GM21447 (cell line): ENCODE measurements at regions not wholly inside any gene's neighbourhood (a gene's known extent, or its start where the extent isn't known, plus 50 kb on each side); places are given as distances from the start of the nearest gene placed in this dataset.

ENCODE experiments used
- ATAC-seq: cut with Tn5 transposase; IDR thresholded peaks from one replicate; pipeline ENCODE4 v1.9.1; 2021; ENCODE audit not compliant: unreplicated experiment

DNA sequence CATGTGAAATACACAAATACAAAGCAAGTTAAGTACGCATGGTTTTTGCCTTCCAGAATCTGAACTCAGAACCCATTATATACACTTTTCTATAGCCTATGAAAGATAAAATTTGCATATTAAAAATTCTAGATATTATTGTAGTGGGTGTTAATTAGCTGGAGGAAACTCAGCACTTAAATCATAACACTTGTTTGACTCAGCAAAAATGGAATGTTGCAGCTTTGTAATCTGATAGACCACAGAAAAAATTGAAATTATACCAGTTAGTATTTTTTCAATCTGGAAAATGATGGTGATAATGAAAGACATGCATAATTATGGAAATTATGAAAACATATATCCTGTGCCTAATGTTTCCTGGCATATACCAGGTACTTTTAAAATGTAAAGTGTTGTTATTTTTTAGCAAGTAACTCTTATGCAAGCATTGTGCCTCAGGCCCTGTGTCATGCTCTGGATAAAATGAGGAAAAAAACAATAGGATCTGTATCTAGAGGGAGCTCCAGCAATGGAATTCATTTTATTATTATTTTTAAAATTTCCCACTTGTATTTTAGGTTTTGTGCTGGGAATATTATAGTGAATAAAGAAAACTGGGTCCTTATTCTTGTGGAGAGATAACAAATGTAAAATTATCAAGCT is 490.4 kb upstream of the SEMA3A start:
- ATAC-seq = no peak

DNA sequence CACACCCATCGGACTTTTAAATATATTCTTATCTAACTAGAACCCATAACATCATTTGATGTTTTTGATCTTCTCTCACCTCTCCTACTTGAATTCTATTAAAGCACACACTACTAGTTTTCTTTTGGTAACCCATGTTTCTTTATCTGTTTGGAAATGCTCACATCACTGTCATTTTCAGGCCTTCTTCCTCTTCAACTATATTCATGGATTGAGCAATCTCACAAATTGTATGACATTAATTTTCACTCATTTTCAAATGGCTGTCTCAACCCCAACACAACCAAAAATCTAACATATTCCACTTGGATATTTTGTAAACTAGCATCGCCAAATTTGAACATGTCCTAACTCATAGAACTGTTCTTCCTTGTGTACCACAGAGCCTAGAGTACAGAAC is 488.0 kb upstream of the SEMA3A start:
- no peak for ATAC-seq

DNA sequence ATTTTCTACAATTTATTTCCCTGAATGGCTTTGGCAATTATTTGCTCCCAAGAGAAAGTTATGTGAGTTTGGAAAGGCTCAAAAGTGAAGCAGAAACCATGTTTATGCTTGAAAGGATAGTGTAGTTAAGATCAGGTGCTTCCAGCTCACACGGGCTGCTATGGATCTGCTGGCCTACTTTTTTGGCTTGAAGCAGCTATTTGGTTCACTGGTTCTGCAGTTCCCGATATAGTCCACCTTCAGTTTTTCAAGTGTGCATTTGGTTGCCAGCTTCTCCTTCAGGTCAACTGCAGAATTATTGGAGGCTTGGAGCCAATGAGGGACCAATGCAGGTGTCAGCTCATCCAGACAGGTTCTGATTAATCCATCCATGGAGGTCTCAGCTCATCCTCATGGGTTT is 484.3 kb upstream of the SEMA3A start:
- no peak for ATAC-seq

DNA sequence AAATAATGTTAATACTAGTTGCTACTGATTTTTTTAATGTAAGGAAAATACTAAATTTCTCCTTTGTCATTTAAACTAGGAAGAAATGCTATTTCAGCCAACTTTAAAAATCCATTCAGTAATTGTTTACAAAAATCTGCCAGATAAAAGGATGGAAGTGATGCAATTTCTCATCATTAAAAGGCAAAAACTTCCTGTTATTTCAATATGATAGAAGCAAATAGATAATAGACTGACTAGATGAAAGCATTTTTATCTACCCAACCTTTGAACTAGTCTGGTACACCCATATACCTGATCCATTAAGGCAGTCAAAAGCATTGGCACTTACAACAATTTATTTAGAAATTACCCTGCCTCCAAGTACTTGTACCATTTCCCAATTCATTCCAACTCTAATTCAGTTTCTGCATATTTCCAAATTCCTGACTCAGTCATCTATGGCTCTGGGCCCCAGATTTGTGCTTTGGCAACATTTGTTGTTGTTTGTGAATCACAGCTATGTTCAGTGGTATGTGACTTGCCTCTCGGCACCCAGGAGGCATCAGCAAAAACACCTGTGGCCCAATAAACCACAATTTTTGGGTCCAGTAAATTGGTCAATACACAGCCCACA is 482.6 kb upstream of the SEMA3A start:
- no peak for ATAC-seq

DNA sequence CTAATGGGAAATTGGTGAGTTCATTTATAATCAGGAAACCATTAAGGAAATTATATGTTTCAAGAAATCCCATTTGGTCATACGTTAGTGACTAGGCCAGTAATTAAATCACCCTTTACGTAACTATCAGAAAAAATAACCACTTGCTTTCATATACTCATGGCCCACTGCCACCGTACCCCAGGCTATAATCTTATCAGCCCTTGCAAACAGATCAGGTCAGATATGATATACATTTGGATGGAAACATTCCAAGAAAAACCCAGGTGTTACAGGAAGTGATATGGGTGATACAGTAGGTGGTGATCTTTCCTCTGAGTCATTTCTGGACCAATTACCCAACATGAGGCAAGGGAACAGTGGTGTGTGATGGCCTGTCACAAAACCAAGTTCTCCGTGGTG is 481.0 kb upstream of the SEMA3A start:
- ATAC-seq = no peak

DNA sequence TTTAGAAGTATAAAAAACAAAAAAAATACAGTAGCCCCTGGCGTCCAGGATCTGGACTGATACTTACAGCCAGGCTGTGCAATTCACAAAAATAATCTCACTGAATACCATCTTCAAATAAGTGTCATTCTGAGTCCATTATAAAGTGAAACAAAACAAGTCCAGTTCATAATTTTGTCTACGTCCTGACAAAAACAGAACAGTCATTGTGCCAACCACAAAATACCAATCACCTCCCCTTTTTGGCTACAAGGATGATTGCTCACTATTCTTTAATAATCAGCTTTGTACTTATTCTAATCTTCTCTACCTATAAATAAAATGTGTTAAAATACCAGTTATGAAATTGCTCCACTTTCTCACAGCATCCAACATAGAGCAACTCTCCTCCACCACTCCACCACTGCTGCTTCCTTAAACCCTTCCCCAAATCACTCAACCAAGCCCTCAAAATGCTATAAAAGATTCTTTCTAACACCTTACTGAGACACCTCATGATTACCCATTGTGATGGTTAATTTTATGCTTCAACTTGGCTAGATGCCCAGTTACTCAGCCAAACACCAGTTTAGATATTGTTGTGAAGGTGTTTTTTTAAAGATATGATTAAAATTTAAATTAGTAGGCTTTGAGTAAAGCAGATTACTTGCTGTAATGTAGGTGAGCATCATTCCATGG is 479.8 kb upstream of the SEMA3A start:
- no peak for ATAC-seq

DNA sequence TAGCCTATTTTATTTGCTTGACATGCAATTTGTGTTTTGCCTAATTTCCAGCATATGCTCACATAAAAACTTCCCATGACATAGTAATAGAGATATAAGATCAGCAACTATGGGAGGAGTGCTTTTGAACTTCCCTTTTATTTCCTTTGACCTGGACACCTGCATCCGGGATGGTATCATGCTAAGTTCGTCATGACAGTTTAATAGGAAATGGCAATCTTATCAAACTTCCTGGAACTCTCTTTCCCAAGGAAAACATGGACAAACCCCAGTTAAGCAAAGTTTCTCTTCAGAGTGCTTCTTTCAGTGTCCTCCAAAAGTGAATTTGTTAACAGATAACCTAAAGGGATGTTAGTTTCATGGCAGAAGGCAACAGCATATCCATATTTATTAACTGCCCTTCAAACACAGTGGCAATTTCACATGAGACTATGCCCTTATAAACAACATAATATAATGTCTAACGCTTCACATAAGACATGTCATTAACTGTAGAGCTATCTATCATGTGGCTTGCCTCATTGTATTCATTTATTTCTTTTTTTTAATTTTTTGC is 474.7 kb upstream of the SEMA3A start:
- no peak for ATAC-seq

DNA sequence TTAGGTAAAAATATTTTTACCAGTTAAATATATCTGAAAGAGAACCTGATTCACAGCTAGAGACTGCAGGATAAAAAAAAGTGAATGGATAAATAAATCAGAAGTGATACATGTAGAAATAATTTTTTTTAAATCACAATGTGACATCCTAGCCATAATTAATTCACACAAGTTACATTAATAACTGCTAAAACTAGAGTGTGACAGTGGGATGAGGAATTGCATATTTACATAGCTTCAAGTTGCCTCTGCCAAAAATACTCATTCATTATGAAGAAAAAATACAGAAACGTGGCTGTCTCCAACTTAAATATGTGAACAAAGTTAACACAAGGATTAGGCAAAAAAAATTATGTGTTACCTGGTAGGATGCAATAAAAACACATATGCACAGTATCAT is 473.5 kb upstream of the SEMA3A start:
- no peak for ATAC-seq

DNA sequence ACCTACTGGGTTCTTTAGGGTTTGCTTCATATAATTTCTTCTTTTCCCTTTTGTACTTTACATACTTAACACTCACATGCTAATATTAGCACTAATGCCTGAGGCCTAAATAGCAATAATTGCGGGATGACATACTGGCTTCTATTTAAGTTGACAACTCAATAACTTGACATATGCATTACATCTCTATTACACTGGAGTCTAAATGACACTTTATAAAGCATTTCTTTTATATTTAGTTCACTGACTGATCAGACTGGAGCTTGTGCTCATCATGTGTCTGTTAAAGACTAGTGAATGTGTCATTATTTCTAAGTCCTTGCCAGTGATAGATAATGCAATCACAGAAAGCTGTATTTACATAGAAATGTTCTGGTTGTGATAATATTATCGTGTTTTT is 472.1 kb upstream of the SEMA3A start:
- no peak for ATAC-seq

DNA sequence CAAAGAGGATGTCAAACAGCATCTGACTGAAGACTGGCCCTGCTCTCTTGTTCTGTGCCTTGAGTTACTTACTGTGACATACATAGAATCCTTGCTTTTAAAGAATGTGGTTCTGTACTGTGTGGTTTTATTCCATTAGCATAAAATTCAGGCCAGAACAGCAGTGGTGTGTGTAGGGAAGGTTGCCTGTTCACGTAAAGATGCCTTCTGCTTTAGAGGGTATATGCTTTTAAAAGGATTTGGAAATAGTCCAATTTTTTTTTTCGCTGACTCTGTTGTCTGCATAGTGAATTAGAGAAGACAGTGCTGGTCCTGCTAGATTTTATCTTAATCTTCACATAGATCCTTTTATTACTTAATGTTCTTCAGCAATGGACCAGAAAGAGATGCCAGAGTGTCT is 470.8 kb upstream of the SEMA3A start:
- no peak for ATAC-seq

DNA sequence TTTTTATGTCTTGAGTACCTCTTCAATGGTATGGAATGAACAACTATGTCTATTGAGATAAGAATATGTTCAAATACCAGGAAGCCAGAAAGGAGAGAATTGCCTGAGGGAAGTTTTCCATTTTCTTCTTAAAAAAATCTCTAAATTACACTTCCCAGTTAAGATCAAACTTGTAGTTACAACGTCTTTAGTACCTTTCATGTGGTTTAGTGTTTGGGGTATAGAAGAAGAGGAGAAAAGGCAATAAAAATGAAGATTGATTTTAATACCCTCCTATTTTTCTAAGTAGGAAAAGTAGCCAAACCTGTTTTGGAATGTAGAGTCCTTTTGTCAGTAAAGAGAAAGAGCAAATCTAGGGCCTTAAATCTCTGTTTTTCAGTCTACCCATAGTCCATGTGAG is 470.0 kb upstream of the SEMA3A start:
- no peak for ATAC-seq

DNA sequence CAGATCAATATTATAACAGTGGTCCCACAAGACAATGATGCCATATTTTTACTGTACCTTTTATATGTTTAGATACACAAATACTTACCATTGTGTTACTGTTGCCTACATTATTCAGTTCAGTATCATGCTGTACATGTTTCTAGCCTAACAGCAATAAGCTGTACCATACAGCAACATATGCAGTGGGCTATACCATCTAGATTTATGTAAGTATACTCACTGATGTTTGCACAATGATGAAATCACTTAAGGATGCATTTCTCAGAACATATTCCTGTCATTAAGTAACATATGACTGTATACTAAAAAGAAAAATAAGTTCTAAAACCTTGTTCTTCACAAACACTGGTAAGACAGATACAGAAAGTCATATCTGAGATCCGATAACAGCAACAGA is 468.6 kb upstream of the SEMA3A start:
- ATAC-seq = no peak

DNA sequence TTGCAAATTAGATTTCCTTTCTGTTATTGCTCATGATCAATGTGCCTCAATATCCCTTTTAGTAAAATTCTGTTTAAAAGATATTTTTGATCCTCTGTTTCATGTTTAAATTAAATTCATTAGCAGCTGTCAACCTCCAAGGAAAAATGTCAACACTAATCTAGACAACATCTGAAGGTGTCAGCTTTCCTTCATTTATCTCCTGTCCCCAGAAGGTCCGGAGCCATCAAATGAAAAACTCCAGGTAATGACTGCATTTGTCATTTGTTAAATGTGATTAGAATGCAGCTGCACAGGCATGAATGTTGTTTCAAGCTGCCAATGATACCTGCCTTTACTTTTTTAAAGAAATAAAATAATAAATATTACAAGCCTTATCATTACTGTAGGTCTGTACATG is 463.7 kb upstream of the SEMA3A start:
- no peak for ATAC-seq

DNA sequence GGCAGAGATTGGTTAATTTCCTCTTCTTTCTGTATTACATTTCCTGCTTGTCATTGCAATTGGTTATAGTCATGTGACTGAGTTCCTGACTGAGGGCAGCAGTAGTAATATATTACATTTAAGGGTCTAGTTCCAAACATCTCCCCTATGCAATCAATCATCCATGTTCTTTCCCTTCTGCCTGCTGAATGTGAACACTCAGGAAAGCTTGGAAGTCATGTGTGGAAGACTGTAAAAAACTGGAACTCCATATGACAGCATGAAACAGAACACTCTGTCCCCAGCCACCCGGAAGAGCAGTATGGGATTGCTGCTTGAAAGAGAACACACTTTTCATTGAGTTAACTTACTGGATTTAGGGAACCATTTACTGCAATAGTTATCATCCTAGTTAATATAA is 459.7 kb upstream of the SEMA3A start:
- ATAC-seq = no peak

DNA sequence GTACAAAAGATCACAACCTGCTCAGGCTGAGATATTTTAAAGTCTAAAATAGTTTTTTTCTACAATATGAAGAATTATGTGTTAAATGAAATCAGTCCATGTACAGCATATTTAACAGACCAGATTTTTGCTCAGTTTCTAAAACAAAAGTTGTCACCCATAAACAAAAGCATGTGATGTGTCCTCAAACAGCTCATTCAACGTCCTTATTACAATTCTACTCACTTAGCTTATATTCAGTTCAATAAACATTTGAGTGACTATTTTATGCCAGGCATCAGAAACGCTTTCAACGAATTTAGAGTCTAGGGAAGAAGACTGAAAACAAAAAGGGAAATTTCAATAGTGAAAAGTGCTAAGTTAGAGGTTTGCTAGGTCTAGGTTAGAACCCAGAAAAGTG is 457.3 kb upstream of the SEMA3A start:
- no peak for ATAC-seq

DNA sequence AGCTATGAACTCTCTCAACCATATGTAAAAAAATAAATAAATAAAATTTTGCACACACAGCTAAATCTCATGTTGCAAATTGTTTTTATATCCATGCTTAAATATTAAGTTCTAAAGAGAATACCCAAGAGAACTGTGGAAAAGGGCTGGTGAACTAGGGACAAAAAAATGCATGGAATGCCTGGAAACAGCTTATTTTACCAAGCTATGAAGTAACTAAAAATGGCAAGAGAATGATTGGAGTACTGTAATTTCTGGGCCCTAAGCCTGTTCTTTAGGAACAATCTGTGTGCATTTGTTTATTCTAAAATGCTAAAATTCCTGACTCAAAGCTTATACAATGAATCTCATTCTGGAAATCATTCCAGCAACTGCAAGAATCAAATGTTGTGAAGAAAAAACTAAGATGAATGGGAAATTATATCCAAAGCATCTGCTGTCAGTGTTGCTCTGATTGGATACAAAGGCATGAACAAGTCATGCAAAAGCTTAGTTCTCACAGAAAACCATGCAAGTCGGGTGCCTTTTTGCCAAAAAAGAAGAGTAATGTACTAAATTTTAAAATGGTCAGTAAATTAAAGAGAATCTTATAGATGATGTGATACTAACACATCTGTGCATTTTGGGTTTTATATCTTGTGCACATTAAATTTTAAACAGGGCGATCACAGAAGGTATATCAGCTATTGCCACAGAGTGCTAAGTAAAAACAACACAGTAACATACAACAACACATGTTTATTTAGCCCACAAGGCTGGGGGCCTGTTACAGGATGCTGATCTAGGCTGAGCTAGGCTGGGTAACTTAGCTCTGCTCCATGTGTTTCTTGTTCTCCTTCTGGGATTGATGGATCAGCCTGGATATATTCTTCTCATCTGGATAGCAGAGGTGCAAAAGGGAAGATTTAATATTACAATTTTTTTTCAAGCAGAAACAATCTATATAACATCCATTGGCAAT is 453.5 kb upstream of the SEMA3A start:
- no peak for ATAC-seq

DNA sequence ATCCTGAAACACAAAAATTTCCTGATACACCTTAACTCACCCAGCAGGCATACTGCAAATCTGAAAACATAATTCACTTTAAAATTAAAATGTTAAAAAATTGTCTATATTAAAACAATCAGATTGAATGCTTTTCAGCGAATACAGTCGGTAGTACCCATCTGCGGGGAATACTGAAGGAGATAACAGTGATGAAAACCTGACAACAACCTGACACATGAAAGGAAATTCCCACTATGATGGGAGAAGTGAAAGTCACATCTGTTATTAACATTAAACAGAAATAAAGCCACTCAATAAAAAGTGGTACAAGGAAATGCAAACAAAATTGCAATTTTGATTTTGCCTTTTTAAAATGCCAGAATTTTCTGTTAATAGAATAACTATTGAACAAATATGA is 448.0 kb upstream of the SEMA3A start:
- ATAC-seq = no peak

DNA sequence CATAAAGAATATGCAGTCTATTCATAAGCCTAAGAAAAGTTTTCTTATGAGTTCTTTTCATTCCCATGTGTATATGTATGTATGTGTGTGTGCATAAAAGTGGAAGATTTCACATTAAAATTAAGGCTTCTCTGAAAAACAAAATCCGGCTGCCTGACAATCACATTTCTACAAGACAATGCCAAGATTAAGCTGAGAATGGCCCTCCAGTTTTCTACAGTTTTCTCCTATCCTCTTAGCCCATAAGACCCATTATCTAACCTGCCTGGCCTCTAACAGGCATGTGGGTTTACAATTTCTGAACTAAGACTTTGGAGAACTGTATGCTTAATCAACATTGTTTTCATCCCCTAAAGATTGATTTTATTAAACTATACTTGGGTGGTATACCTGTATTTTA is 446.0 kb upstream of the SEMA3A start:
- no peak for ATAC-seq

DNA sequence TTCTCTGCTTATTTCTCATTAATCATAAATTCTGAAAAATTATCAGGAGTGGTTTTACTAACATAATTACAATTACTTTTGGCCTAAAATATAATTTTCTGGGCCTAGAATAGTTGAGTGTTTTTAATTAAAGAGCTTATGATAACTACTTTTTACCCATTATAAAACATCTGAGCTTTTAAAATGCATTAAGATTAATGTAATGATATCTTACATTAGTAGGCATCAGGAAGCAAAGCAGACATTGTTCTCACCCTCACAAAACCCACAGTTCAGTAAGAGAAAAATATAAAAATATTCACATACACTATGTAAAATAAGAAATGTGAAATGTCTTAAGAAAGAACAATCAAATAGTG is 443.7 kb upstream of the SEMA3A start:
- no peak for ATAC-seq

DNA sequence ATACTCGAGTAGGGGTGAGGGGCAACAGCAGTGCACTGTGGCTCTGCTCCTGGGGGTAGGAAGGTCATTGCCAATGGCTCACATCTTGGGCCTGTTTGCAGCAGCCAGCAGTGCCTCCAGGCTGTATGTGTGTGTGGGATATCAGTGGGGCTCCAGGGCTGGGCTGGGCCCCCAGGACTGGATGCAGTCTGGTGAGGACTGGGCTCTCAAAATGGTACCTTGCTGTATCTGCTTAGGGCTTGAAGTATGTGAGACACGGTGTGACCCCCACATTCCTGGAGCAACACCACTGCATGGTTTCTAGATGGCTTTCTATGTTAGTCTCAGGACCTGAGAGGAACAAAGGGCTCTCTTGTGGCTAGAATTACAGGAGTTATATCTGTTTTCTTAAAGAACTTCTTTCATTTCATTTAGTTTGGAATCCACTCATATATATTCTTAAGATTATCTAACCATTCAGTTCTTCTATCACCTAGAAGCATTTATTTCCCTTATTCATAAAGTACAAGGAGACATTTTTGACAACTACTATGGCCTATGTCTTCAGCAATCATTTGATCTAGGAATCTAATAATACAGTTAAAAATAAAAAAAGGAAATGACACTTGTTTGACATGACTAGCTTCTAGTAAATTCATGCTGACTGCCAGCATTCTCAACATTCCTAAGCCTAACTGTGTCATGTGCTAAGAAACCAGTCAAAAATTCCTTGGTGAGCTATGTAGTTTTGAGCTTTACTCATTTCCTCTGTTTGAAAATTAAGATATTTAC is 443.2 kb upstream of the SEMA3A start:
- ATAC-seq = no peak

DNA sequence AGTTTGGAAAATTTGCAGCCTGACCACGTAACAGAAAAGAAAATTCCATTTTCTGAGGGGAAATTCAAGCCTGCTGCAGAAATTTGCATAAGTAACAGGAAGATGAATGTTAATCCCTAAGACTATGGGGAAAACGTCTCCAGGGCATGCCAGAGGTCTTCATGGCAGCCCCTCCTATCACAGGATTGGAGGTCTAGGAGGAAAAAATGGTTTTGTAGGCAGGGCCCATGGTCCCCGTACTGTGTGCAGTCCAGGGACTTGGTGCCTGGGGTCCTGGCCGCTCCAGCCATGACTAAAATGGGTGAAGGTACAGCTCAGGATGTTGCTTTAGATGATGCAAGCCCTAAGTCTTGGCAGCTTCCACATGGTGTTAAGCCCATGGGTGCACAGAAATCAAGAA is 437.3 kb upstream of the SEMA3A start:
- no peak for ATAC-seq
